Gastroesophageal sphincter (tissue), 4 donors: ENCODE measurements at regions not wholly inside any gene's neighbourhood (a gene's known extent, or its start where the extent isn't known, plus 50 kb on each side); places are given as distances from the start of the nearest gene placed in this dataset.

ENCODE experiments used
- ATAC-seq: fragments of 150-250 bp; one replicate; pipeline ENCODE4 v1.9.1; 2016; ENCODE audit warnings: mild to moderate bottlenecking, moderate library complexity
- H3K27ac ChIP-seq, 4 donors: fragments of 200-600 bp; sonication (generic) in 3 of 4; 1 replicate in 3 of 4; 2 replicates in 1 of 4; pipeline ENCODE4 v1.5.1; 2016 to 2019
- H3K27me3 ChIP-seq: fragments of 200-600 bp; sonication (generic); one replicate; pipeline ENCODE4 v1.5.1; 2019
- H3K36me3 ChIP-seq, 2 donors: fragments of 200-600 bp; sonication (generic); one replicate each; pipeline ENCODE4 v1.5.1; 2019; ENCODE audit warnings: control low read depth in 1 of 2
- H3K4me1 ChIP-seq, 3 donors: fragments of 200-600 bp; sonication (generic); 1 replicate in 2 of 3; 2 replicates in 1 of 3; pipeline ENCODE4 v1.5.1; 2016 to 2019; ENCODE audit warnings: control low read depth in 2 of 3
- H3K4me3 ChIP-seq, 2 donors: fragments of 200-600 bp; sonication (generic); one replicate each; pipeline ENCODE4 v1.5.1; 2019; ENCODE audit warnings: mild to moderate bottlenecking in 1 of 2, moderate library complexity in 1 of 2
- H3K9me3 ChIP-seq, 3 donors: fragments of 200-600 bp; sonication (generic); one replicate each; pipeline ENCODE4 v1.5.1; 2017 to 2019; ENCODE audit warnings: control low read depth in 2 of 3
- CTCF ChIP-seq, 4 experiments: fragments of 200-600 bp in 2 of 4; fragments of 450-650 bp in 2 of 4; sonication (generic) in 1 of 4; IDR thresholded peaks; one replicate each; pipeline ENCODE4 v1.5.1; 2017 to 2019; ENCODE audit warnings: antibody characterized with exemption in 4 of 4, mild to moderate bottlenecking in 2 of 4, moderate library complexity in 2 of 4
- EP300 ChIP-seq: sonication (generic); formaldehyde crosslinking; IDR thresholded peaks from one replicate; pipeline ENCODE4 v1.6.1; 2017; ENCODE audit warnings: antibody characterized with exemption, mild to moderate bottlenecking
- POLR2A ChIP-seq, 2 donors: fragments of 450-650 bp; IDR thresholded peaks; one replicate each; pipeline ENCODE4 v1.6.1; 2017; ENCODE audit warnings: antibody characterized with exemption in 2 of 2, mild to moderate bottlenecking in 2 of 2, moderate library complexity in 1 of 2
- POLR2AphosphoS5 ChIP-seq: sonication (generic); formaldehyde crosslinking; IDR thresholded peaks from one replicate; pipeline ENCODE4 v1.6.1; 2017; ENCODE audit warnings: antibody characterized with exemption
- WGBS, 2 donors: methylation state at CpG; one replicate each; pipeline ENCODE4 v1.1.5; 2018; ENCODE audit warnings: low coverage in 1 of 2; 5-methylcytosine and 5-hydroxymethylcytosine counted together

GRCh38 chr5:67378256-67378655, 181.7 kb upstream of the CD180 start:
- no peak for ATAC-seq
- TF ChIP-seq CTCF (IDR thresholded peaks at IDR 0.05) = no peak
- no peak for TF ChIP-seq POLR2A (IDR thresholded peaks at IDR 0.05)
- TF ChIP-seq POLR2AphosphoS5 = no peak
- TF ChIP-seq EP300 = no peak
- Histone ChIP-seq H3K4me1 (no peaks in the 10 kb centered on the region), H3K36me3 (no peaks in the 10 kb centered on the region), H3K9me3 (no peaks in the 10 kb centered on the region), H3K4me3 (no peak overlapping the region), H3K27me3 (no peaks in the 10 kb centered on the region), H3K27ac (no peak overlapping the region)
- 29 to 64% methylated on average over 1 of the region's 1 CpG for WGBS, 2 donors

- no peak for ATAC-seq
- Histone ChIP-seq H3K9me3 (no peaks in the 10 kb centered on the region), H3K27ac (no peak overlapping the region), H3K36me3 (no peaks in the 10 kb centered on the region), H3K4me3 (no peak overlapping the region), H3K4me1 (no peaks in the 10 kb centered on the region), H3K27me3 (no peaks in the 10 kb centered on the region)
- TF ChIP-seq CTCF (IDR thresholded peaks at IDR 0.05) (no peak), EP300 (no peak), POLR2A (IDR thresholded peaks at IDR 0.05) (no peak), POLR2AphosphoS5 (no peak)
- 52 to 83% methylated on average over 2 to 4 of the region's 4 CpGs for WGBS, 2 donors
Observed at GRCh38 chr5:67377631-67378030, 181.0 kb upstream of the CD180 start.

GRCh38 chr5:67375606-67376005, 179.0 kb upstream of the CD180 start:
- Histone ChIP-seq H3K27me3 (no peaks in the 10 kb centered on the region), H3K4me1 (no peaks in the 10 kb centered on the region), H3K27ac (no peak overlapping the region), H3K9me3 (no peaks in the 10 kb centered on the region), H3K36me3 (no peaks in the 10 kb centered on the region), H3K4me3 (no peak overlapping the region)
- 100% methylated on average over 2 of the region's 2 CpGs; no CpG with 5 or more reads in 1 of the 2 donors for WGBS, 2 donors
- no peak for ATAC-seq
- no peak for TF ChIP-seq POLR2A (IDR thresholded peaks at IDR 0.05)
- no peak for TF ChIP-seq CTCF (IDR thresholded peaks at IDR 0.05)
- no peak for TF ChIP-seq POLR2AphosphoS5
- TF ChIP-seq EP300 = no peak

- H3K27me3 ChIP-seq = no peaks in the 10 kb centered on the region
- no peaks in the 10 kb centered on the region for H3K4me1 ChIP-seq
- WGBS, 2 donors = 42 to 67% methylated on average over 2 of the region's 2 CpGs
- TF ChIP-seq POLR2AphosphoS5 (no peak), POLR2A (IDR thresholded peaks at IDR 0.05) (no peak), CTCF (IDR thresholded peaks at IDR 0.05) (no peak), EP300 (no peak)
- ATAC-seq = no peak
- H3K4me3 ChIP-seq = no peak overlapping the region
- H3K27ac ChIP-seq = no peak overlapping the region
- H3K9me3 ChIP-seq = no peaks in the 10 kb centered on the region
- H3K36me3 ChIP-seq = no peaks in the 10 kb centered on the region
Observed at GRCh38 chr5:67374378-67374777, 177.8 kb upstream of the CD180 start.

- H3K36me3 ChIP-seq = no peaks in the 10 kb centered on the region
- TF ChIP-seq POLR2A (IDR thresholded peaks at IDR 0.05) (no peak), EP300 (no peak), POLR2AphosphoS5 (no peak), CTCF (IDR thresholded peaks at IDR 0.05) (no peak)
- no peak overlapping the region for H3K27ac ChIP-seq
- no peak for ATAC-seq
- 79% methylated on average over 1 of the region's 1 CpG; no CpG with 5 or more reads in 1 of the 2 donors for WGBS, 2 donors
- H3K4me1 ChIP-seq = no peaks in the 10 kb centered on the region
- H3K4me3 ChIP-seq = no peak overlapping the region
- H3K27me3 ChIP-seq = no peaks in the 10 kb centered on the region
- H3K9me3 ChIP-seq = no peaks in the 10 kb centered on the region
Observed at GRCh38 chr5:67373518-67373917, 176.9 kb upstream of the CD180 start.
